ENCODE measurements at regions not wholly inside any gene's neighbourhood (a gene's known extent, or its start where the extent isn't known, plus 50 kb on each side); places are given as distances from the start of the nearest gene placed in this dataset.

DNA sequence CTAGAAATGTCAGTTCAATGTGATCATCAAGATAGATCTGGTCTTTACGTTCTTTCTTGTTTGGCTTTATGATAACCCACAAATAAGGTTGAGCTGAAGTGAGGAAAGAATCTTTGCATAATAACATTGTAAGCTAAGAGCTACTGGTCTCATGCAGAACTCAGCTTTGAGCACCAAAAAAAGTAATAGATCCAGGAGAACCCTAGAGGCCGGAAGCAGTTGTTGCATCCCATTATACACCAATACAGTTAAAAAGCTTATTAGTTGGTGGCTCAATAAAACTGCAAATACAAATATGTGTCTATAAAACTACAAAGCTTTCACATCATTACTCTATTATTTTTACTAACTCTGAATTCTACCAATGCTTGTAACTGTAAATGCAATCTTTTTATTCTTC is 85.5 kb upstream of the NUDT12 start:
- no peak overlapping the region for H3K4me3 ChIP-seq (ENCODE audit: low read depth, low read length)
- no peak for DNase-seq (ENCODE audit: low read depth, low spot score)
- ChIA-PET CTCF (no interaction called here), POLR2A (no interaction called here)
- TF ChIP-seq, protein P1, sequence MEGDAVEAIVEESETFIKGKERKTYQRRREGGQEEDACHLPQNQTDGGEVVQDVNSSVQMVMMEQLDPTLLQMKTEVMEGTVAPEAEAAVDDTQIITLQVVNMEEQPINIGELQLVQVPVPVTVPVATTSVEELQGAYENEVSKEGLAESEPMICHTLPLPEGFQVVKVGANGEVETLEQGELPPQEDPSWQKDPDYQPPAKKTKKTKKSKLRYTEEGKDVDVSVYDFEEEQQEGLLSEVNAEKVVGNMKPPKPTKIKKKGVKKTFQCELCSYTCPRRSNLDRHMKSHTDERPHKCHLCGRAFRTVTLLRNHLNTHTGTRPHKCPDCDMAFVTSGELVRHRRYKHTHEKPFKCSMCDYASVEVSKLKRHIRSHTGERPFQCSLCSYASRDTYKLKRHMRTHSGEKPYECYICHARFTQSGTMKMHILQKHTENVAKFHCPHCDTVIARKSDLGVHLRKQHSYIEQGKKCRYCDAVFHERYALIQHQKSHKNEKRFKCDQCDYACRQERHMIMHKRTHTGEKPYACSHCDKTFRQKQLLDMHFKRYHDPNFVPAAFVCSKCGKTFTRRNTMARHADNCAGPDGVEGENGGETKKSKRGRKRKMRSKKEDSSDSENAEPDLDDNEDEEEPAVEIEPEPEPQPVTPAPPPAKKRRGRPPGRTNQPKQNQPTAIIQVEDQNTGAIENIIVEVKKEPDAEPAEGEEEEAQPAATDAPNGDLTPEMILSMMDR (IDR thresholded peaks at IDR 0.05; ENCODE audit: insufficient read depth, low read length, missing control alignments): no peak

DNA sequence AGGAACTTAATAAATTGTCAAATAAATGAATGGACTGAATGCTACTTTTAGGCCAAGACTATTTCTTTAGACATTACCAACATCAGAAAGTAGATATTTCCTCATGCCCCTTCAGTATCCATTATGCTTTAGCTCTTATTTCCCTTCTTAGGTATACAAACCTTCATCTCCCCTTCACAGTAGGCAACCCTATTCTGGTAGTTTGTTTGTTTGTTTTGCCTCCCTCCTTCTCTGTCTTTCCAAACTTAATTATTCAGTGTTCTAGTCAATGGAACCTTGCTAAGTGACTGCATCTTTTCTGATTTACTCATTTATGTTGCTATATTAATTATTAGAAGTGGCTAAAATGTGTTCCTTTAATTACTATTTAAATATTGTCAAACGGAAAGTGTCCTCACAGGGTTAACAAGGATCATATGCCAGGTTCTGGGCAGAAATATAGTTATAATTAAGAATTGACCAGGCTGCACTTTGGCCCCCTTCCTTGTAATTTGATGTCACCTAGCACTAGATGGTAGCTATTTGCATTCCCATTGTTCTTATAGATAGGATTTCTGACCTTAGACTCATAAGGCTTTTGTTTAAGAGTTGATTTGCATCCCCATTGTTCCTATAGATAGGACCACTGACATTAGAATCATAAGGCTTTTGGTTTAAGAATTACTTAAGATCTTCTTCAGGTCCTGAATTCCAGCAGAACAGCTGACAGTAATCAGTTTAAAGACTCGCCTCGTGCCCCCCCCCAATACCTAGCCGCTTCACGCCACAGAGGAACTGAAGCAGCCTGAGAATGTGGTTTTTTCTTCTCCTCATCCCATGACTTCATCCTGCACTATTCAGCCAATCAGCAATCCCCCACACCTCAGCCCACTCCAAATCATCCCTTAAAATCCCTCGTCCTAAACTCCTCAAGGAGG is 84.4 kb upstream of the NUDT12 start:
- ChIA-PET CTCF (no interaction called here), POLR2A (no interaction called here)
- no peak overlapping the region for H3K4me3 ChIP-seq (ENCODE audit: low read depth, low read length)
- TF ChIP-seq, protein P1 (IDR thresholded peaks at IDR 0.05; ENCODE audit: insufficient read depth, low read length, missing control alignments): no peak
- no peak for DNase-seq (ENCODE audit: low read depth, low spot score)

DNA sequence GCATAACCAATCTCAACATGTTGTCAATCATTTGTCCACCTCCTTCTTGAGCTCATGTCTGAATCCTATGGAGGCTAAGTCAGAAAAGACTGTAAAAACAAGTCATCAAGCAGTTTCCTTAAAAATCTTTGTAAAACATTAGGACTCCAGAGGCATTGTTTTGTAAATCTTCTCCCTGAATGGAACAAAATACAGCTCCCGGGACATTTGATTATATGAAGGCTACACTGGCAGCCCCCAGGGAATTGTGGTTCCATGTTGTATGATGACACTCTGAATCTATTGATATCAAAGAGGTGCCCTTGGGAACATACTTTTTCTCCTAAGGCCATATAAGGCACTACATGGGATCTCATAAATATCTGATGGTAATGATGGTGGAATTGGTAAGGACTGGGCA is 83.2 kb upstream of the NUDT12 start:
- ChIA-PET CTCF (no interaction called here), POLR2A (no interaction called here)
- TF ChIP-seq, protein P1 (IDR thresholded peaks at IDR 0.05; ENCODE audit: insufficient read depth, low read length, missing control alignments): no peak
- DNase-seq (ENCODE audit: low read depth, low spot score): no peak
- H3K4me3 ChIP-seq (ENCODE audit: low read depth, low read length): no peak overlapping the region

DNA sequence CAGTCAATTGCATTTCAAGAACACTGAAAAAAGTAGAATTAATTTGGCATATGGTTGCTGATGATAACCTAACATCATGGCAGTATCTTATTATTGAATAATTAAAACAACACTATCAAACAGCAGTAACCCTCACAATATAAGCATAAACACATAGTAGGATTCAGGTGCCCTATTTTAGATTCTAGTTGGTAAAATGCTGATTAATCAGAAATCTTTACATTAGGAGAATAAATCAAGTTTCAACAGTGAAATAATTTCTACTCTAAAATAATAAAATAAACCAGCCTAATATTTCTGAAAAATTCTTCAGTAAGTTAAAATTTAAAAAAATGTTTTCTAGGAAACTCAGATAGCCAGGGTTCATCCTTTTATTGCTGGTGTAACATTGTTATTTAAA is 76.4 kb upstream of the NUDT12 start:
- H3K4me3 ChIP-seq (ENCODE audit: low read depth, low read length): no peak overlapping the region
- POLR2A ChIA-PET: no interaction called here
- CTCF ChIA-PET: no interaction called here
- no peak for DNase-seq (ENCODE audit: low read depth, low spot score)
- TF ChIP-seq, protein P1 (IDR thresholded peaks at IDR 0.05; ENCODE audit: insufficient read depth, low read length, missing control alignments): no peak

DNA sequence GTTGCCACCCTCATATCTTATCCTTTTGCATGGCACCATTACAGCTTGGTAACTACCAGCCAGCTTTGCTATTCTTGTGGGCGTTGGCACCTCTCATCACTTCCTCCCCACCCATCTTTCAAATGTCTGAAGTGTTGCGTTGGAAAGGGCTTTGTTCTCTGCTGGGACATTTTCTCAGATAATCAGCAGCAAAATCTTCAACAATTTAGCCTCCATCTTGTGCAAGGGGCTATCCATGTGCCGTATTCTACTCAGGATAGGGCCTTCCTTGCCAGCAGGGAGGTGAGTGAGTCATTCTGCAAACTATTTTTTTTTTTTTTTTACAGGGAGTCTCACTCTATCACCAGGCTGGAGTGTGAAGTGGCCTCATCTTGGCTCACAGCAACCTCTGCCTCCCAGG is 62.1 kb upstream of the NUDT12 start:
- DNase-seq (ENCODE audit: low read depth, low spot score): no peak
- H3K4me3 ChIP-seq (ENCODE audit: low read depth, low read length): no peak overlapping the region

DNA sequence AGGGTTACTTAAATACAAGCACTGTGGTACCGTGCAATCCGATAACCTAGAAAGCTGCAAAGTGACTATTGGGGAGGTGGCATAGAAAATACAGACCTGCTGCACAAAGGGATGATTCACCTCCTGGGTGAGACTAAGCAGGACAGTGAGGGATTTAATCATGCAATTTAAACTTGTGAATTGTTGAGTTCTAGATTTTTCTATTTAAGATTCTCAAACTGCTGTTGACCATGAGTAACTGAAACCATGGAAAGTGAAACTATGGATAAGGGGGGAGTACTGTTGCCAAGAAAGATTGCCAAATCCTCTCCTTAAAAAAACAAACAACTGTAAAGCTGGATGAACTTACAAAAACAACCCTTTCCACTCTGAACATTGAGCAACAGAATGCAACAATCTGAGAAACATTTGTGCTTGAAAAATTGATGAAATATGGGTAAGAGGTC is 61.5 kb upstream of the NUDT12 start:
- POLR2A ChIA-PET: no interaction called here
- no peak overlapping the region for H3K4me3 ChIP-seq (ENCODE audit: low read depth, low read length)
- TF ChIP-seq, protein P1 (IDR thresholded peaks at IDR 0.05; ENCODE audit: insufficient read depth, low read length, missing control alignments): no peak
- DNase-seq (ENCODE audit: low read depth, low spot score): peak; percentile 56
- CTCF ChIA-PET: no interaction called here

More for the DNA sequence above, 62.1 kb upstream of the NUDT12 start:
- TF ChIP-seq, protein P1 (IDR thresholded peaks at IDR 0.05; ENCODE audit: insufficient read depth, low read length, missing control alignments): no peak
- POLR2A ChIA-PET: no interaction called here
- CTCF ChIA-PET: no interaction called here
